ENCODE measurements at regions not wholly inside any gene's neighbourhood (a gene's known extent, or its start where the extent isn't known, plus 50 kb on each side); places are given as distances from the start of the nearest gene placed in this dataset.

- no peak overlapping the region for H3K4me3 ChIP-seq
- no peak overlapping the region for H3K27ac ChIP-seq
- TF ChIP-seq POLR2A (IDR thresholded peaks at IDR 0.05) (no peak), CTCF (IDR thresholded peaks at IDR 0.05) (no peak)
- no peaks in the 10 kb centered on the region for H3K9me3 ChIP-seq
- no peaks in the 10 kb centered on the region for H3K36me3 ChIP-seq
- intact Hi-C loops (cut with DNase I; ENCODE audit: low total_unique reads), result loop anchor here (10.0 kb wide), 1 partner anchor 345 kb away; no protein-coding TSS in a partner anchor
- no peak for DNase-seq
- no peaks in the 10 kb centered on the region for H3K27me3 ChIP-seq
- H3K4me1 ChIP-seq, result no peaks in the 10 kb centered on the region
Measured at GRCh38 chr20:22339946-22340345, 244.4 kb downstream of the FOXA2 start.

GRCh38 chr20:22339091-22339881 is 245.1 kb downstream of the FOXA2 start:
- Histone ChIP-seq H3K36me3 (no peaks in the 10 kb centered on the region), H3K4me1 (no peaks in the 10 kb centered on the region), H3K4me3 (no peak overlapping the region), H3K27me3 (no peaks in the 10 kb centered on the region), H3K9me3 (no peaks in the 10 kb centered on the region), H3K27ac (no peak overlapping the region)
- TF ChIP-seq POLR2A (IDR thresholded peaks at IDR 0.05) (no peak), CTCF (IDR thresholded peaks at IDR 0.05) (peak; percentile 45 to 81 (median 62))
- intact Hi-C loops (cut with DNase I; ENCODE audit: low total_unique reads), result loop anchor here (10.0 kb wide), 1 partner anchor 346 kb away; no protein-coding TSS in a partner anchor
- no peak for DNase-seq

- no peaks in the 10 kb centered on the region for H3K4me1 ChIP-seq
- no peak overlapping the region for H3K4me3 ChIP-seq
- no peaks in the 10 kb centered on the region for H3K36me3 ChIP-seq
- TF ChIP-seq POLR2A (IDR thresholded peaks at IDR 0.05), result no peak
- TF ChIP-seq CTCF (IDR thresholded peaks at IDR 0.05), result no peak
- intact Hi-C loops (cut with DNase I; ENCODE audit: low total_unique reads), result loop anchor here (10.0 kb wide), 1 partner anchor 347 kb away; no protein-coding TSS in a partner anchor
- H3K27ac ChIP-seq, result no peak overlapping the region
- no peaks in the 10 kb centered on the region for H3K27me3 ChIP-seq
- no peaks in the 10 kb centered on the region for H3K9me3 ChIP-seq
- no peak for DNase-seq
Measured at GRCh38 chr20:22338140-22338708, 246.1 kb downstream of the FOXA2 start.

- DNase-seq, result no peak
- Histone ChIP-seq H3K4me1 (no peaks in the 10 kb centered on the region), H3K9me3 (no peaks in the 10 kb centered on the region), H3K4me3 (no peak overlapping the region), H3K36me3 (no peaks in the 10 kb centered on the region), H3K27ac (no peak overlapping the region), H3K27me3 (no peaks in the 10 kb centered on the region)
- intact Hi-C loops (cut with DNase I; ENCODE audit: low total_unique reads), result loop anchor here (10.0 kb wide), 1 partner anchor 350 kb away; no protein-coding TSS in a partner anchor
- no peak for TF ChIP-seq POLR2A (IDR thresholded peaks at IDR 0.05)
- no peak for TF ChIP-seq CTCF (IDR thresholded peaks at IDR 0.05)
Measured at GRCh38 chr20:22335210-22335609, 249.2 kb downstream of the FOXA2 start.
